ENCODE measurements at regions not wholly inside any gene's neighbourhood (a gene's known extent, or its start where the extent isn't known, plus 50 kb on each side); places are given as distances from the start of the nearest gene placed in this dataset.
"Not testable (repeated sequence)": the region's sequence is repeated elsewhere in the genome, so short reads cannot be mapped to it uniquely, and the experiment has no call there.

DNA sequence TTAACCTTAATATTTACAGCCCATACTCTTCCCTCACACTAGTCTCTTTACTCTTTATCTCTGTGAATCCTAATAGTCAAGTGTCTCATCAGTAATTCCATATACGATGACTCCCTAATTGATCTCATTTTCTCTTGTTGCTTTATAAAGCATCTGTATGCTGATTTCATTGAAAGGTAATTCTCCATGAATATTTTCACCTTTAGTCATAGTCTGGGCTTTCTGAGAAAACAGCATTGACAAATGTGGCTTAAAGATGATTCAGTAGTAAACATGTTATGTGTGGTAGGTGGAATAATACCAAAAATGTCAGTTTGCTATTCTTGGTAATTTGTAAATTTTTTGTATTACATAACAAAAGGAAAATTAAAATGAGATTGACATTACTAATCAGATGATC, 1176.5 kb downstream of the NCAM2 start:
- no peak for DNase-seq (ENCODE audit: low spot score)

DNA sequence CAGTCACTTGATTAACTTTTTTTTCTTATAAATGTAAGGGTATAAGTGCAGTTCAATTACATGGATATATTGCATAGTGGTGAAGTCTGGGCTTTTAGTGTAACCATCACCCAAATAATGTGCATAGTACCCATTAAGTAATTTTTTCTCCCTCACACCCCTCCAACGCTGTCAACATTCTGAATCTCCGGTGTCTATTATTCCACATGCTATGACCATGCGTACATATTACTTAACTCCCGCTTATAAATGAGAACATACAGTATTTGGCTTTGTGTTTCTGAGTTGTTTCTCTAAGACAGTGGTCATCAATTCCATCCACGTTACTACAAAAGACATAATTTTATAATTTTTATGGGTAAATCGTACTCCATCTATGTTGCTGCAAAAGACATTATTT, 1191.1 kb downstream of the NCAM2 start:
- DNase-seq (ENCODE audit: low spot score), result no peak

DNA sequence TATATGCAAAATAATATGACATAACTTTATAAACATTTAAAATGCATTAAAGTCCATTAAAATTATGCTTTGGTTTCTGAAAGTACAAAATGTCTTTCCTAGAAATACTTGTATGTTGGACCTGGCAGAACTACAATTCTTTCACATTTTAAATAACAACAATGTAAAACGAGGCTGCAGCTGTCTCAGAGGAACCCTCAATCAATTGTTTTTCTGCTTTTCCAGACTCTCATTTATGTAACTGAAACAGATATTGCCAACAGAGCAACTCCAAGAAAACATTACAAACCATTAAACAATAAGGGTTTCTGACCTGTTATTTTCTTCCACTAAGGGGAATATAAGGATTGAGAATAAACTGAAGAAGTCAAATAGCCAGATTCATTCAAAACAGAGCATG, 1193.4 kb downstream of the NCAM2 start:
- no peak for DNase-seq (ENCODE audit: low spot score)

DNA sequence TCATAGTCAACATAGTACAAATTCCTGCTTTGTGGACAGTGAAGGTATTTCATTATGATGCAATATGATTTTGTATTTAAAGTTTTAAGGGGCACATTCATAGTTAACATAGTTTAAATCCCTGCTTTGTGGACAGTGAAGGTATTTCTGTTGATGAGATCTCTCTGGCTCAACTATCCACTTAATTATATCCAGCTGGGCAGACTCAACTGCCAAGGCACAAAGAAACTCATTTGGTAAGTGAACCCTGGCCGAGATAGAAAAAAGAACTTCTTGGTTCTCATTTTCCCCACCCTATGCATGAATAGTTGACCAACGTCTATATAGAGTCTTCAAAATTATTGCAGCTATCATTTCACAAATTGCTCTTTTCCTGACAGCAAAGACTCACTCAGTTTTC, 1194.6 kb downstream of the NCAM2 start:
- no peak for DNase-seq (ENCODE audit: low spot score)

DNA sequence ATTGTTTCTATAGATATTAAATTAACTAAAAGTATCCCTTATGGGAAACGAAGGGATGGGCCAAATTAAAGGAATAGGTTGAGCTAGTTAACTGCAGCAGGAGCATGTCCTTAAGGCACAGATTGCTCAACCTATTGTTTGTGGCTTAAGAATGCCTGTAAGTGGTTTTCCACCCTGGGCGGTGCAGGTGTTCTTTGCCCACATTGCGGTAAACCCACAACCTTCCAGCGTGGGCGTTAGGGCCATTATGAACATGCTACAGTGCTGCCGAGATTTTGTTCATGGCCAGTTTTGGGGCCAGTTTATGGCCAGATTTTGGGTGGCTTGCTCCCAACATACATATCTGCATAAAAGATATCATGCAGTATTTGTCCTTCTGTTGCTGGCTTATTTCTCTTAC, 1196.8 kb downstream of the NCAM2 start:
- not testable (repeated sequence) for DNase-seq (ENCODE audit: low spot score)

DNA sequence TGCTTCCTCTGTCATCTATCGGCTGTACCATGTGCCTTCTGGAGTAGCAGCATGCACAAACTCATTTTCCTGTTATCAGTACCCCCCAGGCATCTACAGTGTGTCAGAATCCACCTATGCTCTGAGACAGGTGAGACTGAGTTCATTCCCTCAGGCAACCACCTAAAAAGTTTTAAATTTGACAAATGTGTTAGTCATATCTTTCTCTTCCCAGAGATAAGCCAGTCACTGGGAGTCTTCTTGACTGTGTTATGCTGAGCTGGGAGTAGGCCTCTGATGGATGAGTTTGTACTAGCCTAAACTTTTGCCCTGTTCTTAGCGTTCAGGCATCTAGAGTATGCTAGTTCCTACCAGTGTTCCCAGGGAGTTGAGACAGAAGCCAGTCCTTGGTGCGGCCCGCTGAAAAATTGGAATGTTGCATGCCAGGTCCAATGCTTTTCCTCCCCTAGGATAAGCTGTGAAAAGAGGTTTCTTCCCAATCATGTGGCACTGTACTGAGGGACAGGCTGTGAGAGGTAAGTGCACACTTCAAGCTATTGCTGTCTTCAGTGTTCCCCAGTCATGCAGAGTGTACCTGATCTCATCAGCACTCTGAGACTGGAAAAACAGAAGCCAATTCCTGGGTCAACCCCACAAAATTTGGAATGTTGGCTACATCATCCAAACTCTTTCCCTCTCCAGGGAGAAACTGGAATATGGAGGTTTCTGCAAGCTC, 1202.3 kb downstream of the NCAM2 start:
- DNase-seq (ENCODE audit: low spot score), result no peak

DNA sequence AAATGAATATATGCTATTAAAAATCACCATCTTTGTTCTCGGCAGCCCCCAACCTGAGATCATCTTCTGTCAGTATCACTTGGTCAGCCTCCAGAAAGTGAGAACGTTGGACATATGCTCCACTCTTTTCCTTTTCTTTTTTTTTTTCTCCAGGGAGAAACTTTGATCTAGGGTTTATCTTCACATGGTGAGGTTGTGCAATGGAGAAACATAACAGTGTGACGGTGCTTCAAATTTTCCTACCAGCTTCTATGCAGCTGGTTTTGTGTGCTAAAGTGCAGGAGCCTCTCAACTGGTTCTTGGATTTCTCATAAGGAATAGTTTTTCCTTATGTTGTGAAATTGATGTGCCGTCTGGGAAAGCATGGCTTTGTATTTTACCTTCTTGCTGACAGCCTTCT, 1202.9 kb downstream of the NCAM2 start:
- no peak for DNase-seq (ENCODE audit: low spot score)

DNA sequence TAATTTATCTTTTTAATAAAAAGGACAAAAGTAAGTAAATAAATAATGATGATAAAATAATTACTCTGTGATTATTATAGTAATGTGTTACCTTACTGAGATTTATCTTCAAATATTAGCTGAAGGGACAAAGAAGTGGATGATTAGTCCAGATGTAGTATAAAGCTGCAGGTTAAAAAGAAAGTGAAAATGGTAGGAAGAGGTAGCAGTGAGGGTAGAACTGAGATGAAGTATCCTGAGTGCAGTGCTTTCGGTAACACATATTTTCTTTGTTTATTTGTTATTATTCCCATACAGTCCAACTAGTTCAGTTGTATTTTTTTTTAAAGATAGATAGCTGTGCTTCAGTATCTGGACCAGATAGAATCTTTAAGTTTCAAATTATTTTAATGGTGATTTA, 1203.5 kb downstream of the NCAM2 start:
- DNase-seq (ENCODE audit: low spot score), result no peak

DNA sequence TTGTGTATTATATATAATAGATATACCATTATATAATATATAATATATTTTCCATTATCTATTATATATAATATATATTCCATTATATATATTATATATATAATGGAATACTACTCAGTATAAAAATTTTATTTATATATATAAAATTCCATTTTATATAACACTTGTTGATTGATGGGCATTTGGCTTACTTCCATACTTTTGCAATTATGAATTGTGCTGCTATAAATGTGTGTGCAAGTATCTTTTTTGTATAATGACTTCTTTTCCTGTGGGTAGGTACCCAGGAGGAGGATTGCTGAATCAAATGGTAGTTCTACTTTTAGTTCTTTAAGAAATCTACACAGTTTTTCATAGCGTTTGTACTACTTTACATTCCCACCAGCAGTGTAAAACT, 1211.1 kb downstream of the NCAM2 start:
- DNase-seq (ENCODE audit: low spot score), result no peak

DNA sequence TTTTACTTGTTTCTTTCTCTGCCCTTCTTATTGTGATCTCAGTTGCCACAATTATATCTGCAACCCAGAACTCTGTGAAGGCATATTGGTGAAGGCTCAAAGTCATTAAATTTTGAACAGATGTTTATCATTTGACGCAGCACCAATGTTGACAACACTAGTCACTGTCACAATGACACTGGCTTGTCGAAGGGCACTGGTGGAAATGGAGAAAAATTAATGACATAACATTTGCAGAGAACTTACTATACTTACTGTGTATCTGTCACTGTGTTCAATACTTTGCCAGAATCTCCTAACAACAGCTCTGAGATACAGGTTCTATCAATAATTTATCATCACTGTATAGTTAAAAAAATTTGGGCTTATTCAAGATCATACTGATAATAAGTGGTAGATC, 1213.7 kb downstream of the NCAM2 start:
- DNase-seq (ENCODE audit: low spot score), result no peak

DNA sequence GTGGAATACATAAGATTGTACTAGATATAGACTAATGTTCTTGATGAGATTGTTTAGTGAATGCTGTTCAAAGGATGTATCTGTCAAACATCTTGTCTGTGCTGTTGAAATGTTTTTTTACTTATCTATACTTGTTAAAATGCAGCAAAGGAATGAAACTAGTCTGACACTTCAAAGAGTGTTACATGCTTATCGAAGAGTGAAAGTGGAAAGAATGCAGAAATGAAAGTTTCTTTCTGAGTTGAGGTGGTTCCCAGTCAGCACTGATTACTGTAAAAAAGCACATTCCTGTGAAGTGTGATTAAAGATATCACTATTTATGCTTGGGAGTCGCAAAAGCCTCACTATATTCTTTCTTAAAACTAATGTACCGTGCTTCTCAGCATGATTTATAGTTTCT, 1225.2 kb downstream of the NCAM2 start:
- DNase-seq (ENCODE audit: low spot score), result no peak

DNA sequence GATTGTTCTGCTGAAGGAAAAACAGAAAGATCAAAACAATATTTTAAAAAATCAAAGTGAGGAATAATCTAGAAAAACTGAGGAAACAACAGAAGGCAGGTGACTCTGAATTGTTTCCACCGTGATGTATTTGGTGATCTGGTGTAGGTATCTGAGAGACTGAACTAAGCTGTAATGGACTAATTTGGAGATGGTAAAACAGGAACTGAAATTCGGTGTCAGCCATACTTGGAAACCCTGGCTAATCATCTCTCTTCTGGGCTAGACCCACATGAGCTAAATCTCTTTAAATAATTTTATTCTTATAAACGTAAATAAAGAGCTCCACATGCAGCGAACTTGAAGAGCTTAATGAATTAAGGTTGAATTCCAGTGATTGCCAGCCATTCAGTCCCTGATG, 1226.1 kb downstream of the NCAM2 start:
- no peak for DNase-seq (ENCODE audit: low spot score)

DNA sequence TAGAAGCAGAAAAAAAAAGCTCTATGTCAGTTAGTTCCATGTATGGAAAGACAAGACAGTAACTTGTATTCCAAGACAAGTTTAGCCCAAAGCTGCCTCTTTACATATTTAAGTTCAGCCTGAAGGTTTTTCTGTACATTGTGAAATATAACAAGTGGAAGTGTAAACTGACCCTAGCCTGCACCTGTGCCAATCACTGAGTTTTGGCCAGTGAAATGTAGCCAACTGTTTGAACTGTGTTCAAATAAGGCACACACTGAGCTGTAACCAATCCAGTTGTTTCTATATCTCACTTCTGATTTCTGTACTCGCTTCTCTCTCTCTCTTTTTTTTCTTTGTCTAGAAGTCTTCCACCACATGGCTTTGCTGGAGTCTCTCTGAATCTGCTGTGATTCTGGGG, 1227.1 kb downstream of the NCAM2 start:
- no peak for DNase-seq (ENCODE audit: low spot score)

DNA sequence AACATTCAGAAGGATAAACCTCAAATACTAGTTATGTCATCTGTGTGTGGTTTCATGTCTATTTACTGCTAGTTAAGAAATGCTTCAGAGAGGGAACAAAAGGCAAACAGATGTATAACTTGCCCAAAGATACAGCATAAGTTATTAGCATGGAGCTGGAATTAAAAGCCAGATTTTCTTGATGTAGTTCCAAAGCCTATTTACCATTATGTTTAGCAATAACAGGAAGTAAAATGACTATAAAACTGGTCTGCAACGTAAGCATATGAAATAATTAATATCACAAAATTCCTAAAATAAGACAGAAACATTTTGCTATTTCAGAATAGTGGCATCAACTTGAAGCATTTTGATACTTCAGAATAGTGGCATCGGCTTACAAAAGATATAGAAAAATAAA, 1232.8 kb downstream of the NCAM2 start:
- DNase-seq (ENCODE audit: low spot score), result no peak

DNA sequence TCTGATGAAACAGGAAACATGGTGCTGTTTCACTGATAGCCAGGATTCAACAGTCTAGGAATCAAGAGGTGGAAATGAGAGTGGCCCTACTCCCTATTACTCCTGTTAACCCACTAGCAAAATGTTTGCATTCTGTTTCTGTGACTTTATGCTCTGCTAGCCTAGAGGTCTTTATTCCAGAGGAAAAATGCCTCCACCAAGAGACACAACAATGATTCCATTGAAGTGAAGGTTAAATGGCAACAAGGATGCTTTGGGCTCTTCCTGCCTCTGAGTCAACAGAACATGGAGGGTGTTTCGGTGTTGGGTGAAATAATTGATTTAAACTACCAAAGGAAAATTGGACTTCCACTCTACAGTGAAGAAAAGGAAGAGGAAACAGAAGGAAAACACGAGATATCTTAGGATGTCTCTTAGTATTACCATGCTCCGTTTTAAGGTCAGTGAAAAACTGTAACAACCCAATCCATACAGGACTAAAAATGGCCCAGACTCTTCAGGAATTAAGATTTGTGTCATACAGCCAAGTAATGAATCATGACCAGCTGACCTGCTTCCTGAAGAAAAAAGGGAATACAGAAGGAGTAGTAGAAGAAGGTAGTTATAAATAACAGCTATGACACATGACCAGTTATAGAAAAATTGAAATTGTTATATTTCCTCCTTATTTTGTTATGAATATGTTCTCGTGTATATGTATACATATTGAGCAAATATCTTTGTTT, 1237.8 kb downstream of the NCAM2 start:
- no peak for DNase-seq (ENCODE audit: low spot score)

DNA sequence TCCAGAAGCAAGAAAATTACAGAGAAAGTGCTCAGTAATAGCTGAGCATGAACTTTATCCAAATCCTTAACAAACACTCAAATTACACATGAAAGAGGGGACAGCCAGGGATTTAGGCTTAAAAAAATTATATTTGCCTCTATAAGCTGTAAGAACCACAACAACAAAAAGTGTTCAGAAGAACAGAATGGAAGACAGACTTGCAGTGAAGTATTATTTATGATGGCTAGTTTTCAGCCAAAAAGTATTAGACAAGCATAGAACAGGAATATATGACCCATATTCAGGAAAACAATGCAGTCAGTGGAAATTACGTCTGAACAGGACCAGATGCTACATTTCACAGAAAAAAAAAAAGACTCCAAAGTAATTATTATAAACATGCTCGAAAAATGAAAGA, 1246.3 kb downstream of the NCAM2 start:
- no peak for DNase-seq (ENCODE audit: low spot score)

DNA sequence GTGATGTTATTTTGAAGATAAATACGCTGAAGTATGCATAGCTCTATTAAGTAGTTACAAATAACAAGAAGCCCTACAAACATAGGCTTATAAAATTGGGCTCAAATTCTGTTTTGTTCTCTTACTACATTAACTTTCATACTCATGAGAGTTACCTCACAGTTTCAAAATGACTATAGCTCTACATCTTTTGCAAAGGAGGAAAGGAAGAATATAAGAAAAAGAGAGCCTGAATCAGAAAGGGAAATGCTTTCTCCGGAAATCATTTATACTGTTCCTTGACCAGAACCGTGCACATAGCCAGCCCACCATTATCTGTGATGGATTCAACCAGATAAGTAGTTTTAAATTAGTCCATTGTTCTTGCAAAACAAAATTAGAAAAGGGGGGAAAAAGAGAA, 1252.1 kb downstream of the NCAM2 start:
- DNase-seq (ENCODE audit: low spot score), result no peak

DNA sequence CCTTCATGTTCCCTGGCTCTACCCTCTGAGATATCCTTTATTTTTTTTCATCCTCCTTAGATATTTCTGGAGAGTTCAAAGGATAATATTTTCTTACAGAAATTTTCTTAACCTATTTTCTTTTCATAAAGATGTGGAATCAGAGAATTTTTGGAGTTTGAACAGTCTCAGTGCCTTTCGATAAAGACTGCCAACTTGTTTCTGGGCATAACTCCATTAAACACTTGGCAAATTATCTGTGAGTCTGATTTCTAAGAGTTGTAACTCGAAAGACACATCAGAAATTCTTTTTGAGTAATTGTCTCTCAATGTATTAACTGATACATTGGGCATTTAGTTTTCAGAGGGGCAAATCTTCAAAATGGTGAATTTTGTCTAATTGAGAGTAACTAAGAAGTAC, 1255.6 kb downstream of the NCAM2 start:
- DNase-seq (ENCODE audit: low spot score), result no peak

DNA sequence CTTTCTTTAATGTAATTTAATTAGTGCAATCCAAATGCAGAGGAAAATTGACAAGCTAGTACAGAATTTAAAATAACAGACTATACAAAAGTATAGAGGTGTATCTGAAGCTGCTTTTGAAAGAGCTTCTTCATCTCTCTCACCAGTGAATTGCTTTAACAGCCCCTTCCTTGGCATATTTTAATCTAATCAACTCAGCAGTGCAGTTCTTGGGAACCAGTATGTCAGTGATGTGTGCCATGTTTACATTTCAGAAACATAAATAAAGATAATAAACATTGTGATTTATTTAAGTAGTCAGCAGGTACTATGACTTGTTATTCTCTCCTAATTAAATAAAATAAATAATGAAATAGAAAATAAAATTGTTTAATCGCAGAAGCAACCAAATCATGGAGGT, 1260.6 kb downstream of the NCAM2 start:
- DNase-seq (ENCODE audit: low spot score), result no peak

DNA sequence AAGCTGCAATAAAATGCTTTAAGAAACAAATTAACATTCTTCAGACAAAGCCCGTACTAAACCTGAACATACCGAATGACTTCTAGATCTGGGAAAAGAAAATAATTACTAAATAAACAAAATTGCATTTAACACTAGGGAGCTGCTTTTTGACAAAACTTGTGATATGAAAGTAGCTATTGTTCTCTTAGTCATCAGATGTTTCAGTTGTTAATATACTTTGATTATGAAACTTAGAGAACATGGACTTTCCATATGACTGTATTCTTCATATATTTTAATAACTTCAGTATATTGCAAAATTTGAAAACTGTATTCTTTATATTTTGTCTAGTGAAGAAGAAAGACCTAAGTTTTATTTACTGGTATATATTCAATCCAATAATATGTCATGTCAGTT, 1262.1 kb downstream of the NCAM2 start:
- DNase-seq (ENCODE audit: low spot score), result no peak

DNA sequence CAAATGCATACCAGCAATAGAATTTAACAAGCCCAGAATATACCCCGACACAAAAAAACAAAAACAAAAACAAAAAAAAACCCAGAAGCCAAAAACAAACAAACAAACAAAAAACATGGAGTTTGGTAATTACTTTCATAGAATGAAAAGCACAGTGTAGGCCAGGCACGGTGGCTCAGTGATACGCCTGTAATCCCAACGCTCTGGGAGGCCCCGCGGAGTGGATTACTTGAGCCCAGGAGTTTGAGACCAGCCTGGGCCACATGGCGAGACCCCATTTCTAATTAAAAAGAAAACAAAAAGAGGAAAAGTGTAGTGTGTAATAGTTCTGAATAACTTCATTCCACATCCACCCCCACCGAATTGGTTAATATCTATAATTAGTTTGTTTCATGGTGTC, 1265.7 kb downstream of the NCAM2 start:
- DNase-seq (ENCODE audit: low spot score), result no peak

DNA sequence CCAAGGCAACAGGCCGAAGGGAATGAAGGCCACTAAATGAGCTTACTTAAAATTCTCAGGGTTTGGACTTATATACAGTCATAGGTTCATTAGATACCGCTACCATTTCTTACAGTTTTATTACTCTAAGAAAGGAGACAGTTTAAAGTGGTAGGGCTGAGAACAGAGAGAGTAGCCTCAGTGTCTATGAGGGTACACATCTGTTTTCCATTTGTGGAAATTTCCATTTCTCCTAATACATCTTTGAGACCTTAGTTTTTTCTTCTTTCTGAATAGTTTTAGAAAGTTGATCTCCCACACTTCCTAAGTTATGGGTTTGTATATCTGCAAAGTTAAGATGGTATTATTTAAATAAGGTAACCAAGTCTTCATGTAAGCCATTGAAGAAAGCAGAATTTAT, 1279.1 kb downstream of the NCAM2 start:
- DNase-seq (ENCODE audit: low spot score), result no peak

DNA sequence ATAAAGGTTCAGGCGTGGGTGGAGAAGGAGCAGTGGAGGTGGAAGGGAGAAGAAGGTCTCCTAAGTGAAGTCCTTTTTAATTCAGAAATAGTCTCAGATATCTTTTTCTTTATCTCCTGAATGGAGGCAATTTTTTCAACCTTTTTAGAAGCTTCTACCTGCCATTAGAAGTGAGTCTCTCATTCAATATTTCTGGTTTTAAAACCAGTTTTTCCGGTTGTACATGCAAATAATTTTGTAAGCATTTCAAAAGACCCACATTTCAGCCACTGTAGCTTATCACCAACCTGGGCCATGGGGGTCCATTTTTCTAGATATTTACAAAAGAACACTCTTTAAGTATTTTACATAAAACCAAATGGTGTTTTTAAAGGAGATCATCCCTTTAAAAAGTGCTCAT, 1280.2 kb downstream of the NCAM2 start:
- DNase-seq (ENCODE audit: low spot score), result no peak

DNA sequence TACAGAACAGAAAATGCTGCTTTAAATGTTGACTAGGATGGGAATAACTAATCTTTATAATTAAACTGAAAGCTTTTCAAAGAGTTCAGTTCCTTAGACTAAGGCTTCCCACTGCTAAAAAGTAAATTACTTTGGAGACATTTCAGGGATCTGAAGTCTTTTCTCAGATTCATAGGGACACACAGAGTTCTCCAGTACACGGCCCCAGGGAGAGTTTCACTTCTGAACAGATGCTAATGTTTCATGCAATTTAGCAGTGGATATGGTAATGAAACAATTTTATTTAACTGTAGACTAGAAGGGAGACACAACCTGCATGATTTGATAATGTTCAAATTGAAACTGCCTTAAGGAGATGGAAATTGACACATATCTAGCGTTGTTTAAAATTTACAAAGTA, 1282.6 kb downstream of the NCAM2 start:
- DNase-seq (ENCODE audit: low spot score), result no peak
